HepG2 (cell line): ENCODE measurements at regions not wholly inside any gene's neighbourhood (a gene's known extent, or its start where the extent isn't known, plus 50 kb on each side); places are given as distances from the start of the nearest gene placed in this dataset.
A peak's percentile ranks its signal among the peaks of the same experiment; 100 is the strongest.

Experiments used
- ATAC-seq: fragments of 200-7000 bp; cut with Tn5 transposase; 3 replicates; pipeline ENCODE4 v1.9.1; 2020; ENCODE audit warnings: mild to moderate bottlenecking, moderate library complexity
- BruUV-seq: library from RNA; stranded (reverse); fragments of 400-500 nt; replicated peaks from 2 replicates; lab custom pipeline; 2021; lab: Mats Ljungman, UMichigan
- CTCF ChIA-PET: fragments of 300-600 bp; formaldehyde crosslinking; extraction: SDS; loops from one replicate; lab custom pipeline; 2021; ENCODE audit warnings: low total read pairs, inconsistent platforms, low intra/inter-chr PET ratio; lab: Yijun Ruan, JAX
- POLR2A ChIA-PET: fragments of 350-600 bp; sonication (Branson Sonifier 250); formaldehyde crosslinking; loops from one replicate; lab custom pipeline; 2020; ENCODE audit warnings: antibody characterized with exemption, inconsistent platforms; lab: Yijun Ruan, JAX
- DNase-seq: peaks from one replicate; pipeline ENCODE4 v3.0.0-alpha.2; 2015; ENCODE audit warnings: low spot score
- FAIRE-seq: peaks from 3 replicates; lab custom pipeline; 2011; peaks lifted over from hg19 to GRCh38; lab: Jason Lieb, UNC
- H2AFZ ChIP-seq: one replicate; pipeline ENCODE4 v1.6.1; 2011; ENCODE audit warnings: low read length, inconsistent platforms
- H3K27ac ChIP-seq: fragments of 300-600 bp; 3 replicates; pipeline ENCODE4 v1.8.0; 2011; ENCODE audit warnings: mixed run types, mild to moderate bottlenecking, mixed read lengths, low read length, inconsistent platforms; ENCODE audit not compliant: insufficient read depth; ENCODE audit errors: extremely low read length
- H3K27me3 ChIP-seq, 2 experiments: fragments of 200-600 bp in 1 of 2; 2 replicates in 1 of 2; 3 replicates in 1 of 2; pipeline versions ENCODE4 v1.6.0 to v1.8.0; 2011; ENCODE audit warnings: low read length in 2 of 2, mild to moderate bottlenecking in 2 of 2, moderate library complexity in 2 of 2, inconsistent platforms in 1 of 2; ENCODE audit not compliant: insufficient read depth in 2 of 2, control insufficient read depth in 1 of 2
- H3K36me3 ChIP-seq, 2 experiments: fragments of 200-600 bp in 1 of 2; replicated peaks in 1 of 2; 2 replicates in 1 of 2; 3 replicates in 1 of 2; pipeline versions ENCODE4 v1.5.1 to v1.8.0; 2011; ENCODE audit warnings: low read length in 2 of 2, inconsistent platforms in 1 of 2; ENCODE audit not compliant: insufficient read depth in 2 of 2, control insufficient read depth in 1 of 2
- H3K4me1 ChIP-seq: 2 replicates; pipeline ENCODE4 v1.5.1; 2012; ENCODE audit warnings: low read length, inconsistent platforms; ENCODE audit not compliant: insufficient read depth
- H3K4me2 ChIP-seq: 2 replicates; pipeline ENCODE4 v1.6.0; 2011; ENCODE audit warnings: low read depth, low read length, inconsistent platforms
- H3K4me3 ChIP-seq, 3 experiments: fragments of 200-600 bp in 1 of 3; sonication (generic), shearing (Covaris generic) in 1 of 3; replicated peaks in 1 of 3; 2 replicates each; pipeline ENCODE4 v1.5.1; 2011 to 2016; ENCODE audit warnings: low read length in 3 of 3, inconsistent platforms in 2 of 3, low read depth in 2 of 3, mild to moderate bottlenecking in 2 of 3, control low read depth in 1 of 3, mixed read lengths in 1 of 3; ENCODE audit not compliant: insufficient read depth in 1 of 3
- H3K79me2 ChIP-seq: one replicate; pipeline ENCODE4 v1.6.1; 2011; ENCODE audit warnings: low read length, inconsistent platforms; ENCODE audit not compliant: insufficient read depth
- H3K9ac ChIP-seq: 2 replicates; pipeline ENCODE4 v1.6.0; 2011; ENCODE audit warnings: mild to moderate bottlenecking, low read depth, low read length, inconsistent platforms; ENCODE audit not compliant: insufficient read depth
- H3K9me3 ChIP-seq: 2 replicates; pipeline ENCODE4 v1.5.1; 2012; ENCODE audit warnings: mild to moderate bottlenecking, low read length
- H4K20me1 ChIP-seq: 2 replicates; pipeline ENCODE4 v1.6.0; 2011; ENCODE audit warnings: inconsistent platforms, mild to moderate bottlenecking, low read length, moderate library complexity; ENCODE audit not compliant: insufficient read depth
- AFF4 ChIP-seq: sonication (generic); formaldehyde crosslinking; IDR thresholded peaks from 2 replicates; pipeline ENCODE4 v1.4.0; 2020; ENCODE audit warnings: missing genetic modification reagents
- AKAP8 ChIP-seq: sonication (generic); formaldehyde crosslinking; IDR thresholded peaks from 2 replicates; pipeline ENCODE4 v1.5.1; 2020; ENCODE audit warnings: mild to moderate bottlenecking, missing genetic modification reagents
- CTCF ChIP-seq: sonication (generic); formaldehyde crosslinking; IDR thresholded peaks from 2 replicates; pipeline ENCODE4 v1.5.0; 2020; ENCODE audit warnings: mild to moderate bottlenecking, missing genetic modification reagents, moderate library complexity
- JUNB ChIP-seq: sonication (generic); formaldehyde crosslinking; IDR thresholded peaks from 2 replicates; pipeline ENCODE4 v1.8.0; 2022; ENCODE audit warnings: missing genetic modification reagents, mild to moderate bottlenecking, borderline replicate concordance
- MIER3 ChIP-seq: IDR thresholded peaks from 2 replicates; pipeline ENCODE4 v1.6.1; 2016; ENCODE audit warnings: missing compliant biosample characterization, borderline replicate concordance
- MTF1 ChIP-seq: sonication (generic); formaldehyde crosslinking; IDR thresholded peaks from 2 replicates; pipeline ENCODE4 v1.5.0; 2020; ENCODE audit warnings: missing genetic modification reagents
- NFE2 ChIP-seq: sonication (generic); formaldehyde crosslinking; IDR thresholded peaks from 2 replicates; pipeline ENCODE4 v1.4.0; 2020; ENCODE audit warnings: missing genetic modification reagents
- NRL ChIP-seq: sonication (generic); formaldehyde crosslinking; IDR thresholded peaks from 2 replicates; pipeline ENCODE4 v1.5.0; 2020; ENCODE audit warnings: missing genetic modification reagents, mild to moderate bottlenecking, moderate library complexity, borderline replicate concordance
- POLR2AphosphoS2 ChIP-seq: IDR thresholded peaks from 2 replicates; pipeline ENCODE4 v1.6.1; 2011; ENCODE audit warnings: low read depth, low read length, improper control_type of control experiment
- RAD21 ChIP-seq: fragments of 450-650 bp; formaldehyde crosslinking; IDR thresholded peaks from 2 replicates; pipeline ENCODE4 v1.5.0; 2020; ENCODE audit warnings: mild to moderate bottlenecking
- RFXANK ChIP-seq: IDR thresholded peaks from 2 replicates; pipeline ENCODE4 v1.6.1; 2016
- SMC3 ChIP-seq: IDR thresholded peaks from 2 replicates; pipeline ENCODE4 v1.6.1; 2011; ENCODE audit warnings: low read length, improper control_type of control experiment
- SNAPC2 ChIP-seq: sonication (generic); formaldehyde crosslinking; IDR thresholded peaks from 2 replicates; pipeline ENCODE4 v1.8.1; 2022; ENCODE audit warnings: mild to moderate bottlenecking, missing genetic modification reagents
- STAG1 ChIP-seq: sonication (generic); formaldehyde crosslinking; IDR thresholded peaks from 2 replicates; pipeline ENCODE4 v1.4.0; 2020; ENCODE audit warnings: missing genetic modification reagents
- THAP8 ChIP-seq: sonication (generic); formaldehyde crosslinking; IDR thresholded peaks from 2 replicates; pipeline ENCODE4 v1.5.1; 2020; ENCODE audit warnings: missing genetic modification reagents, mild to moderate bottlenecking, borderline replicate concordance
- ZNF207 ChIP-seq: fragments of 450-650 bp; IDR thresholded peaks from 2 replicates; pipeline ENCODE4 v1.6.1; 2016; ENCODE audit warnings: antibody characterized with exemption, borderline replicate concordance
- ZNF232 ChIP-seq: sonication (generic); formaldehyde crosslinking; IDR thresholded peaks from 2 replicates; pipeline ENCODE4 v1.4.0; 2020; ENCODE audit warnings: missing genetic modification reagents, borderline replicate concordance
- ZNF275 ChIP-seq: sonication (generic); formaldehyde crosslinking; IDR thresholded peaks from 2 replicates; pipeline ENCODE4 v1.8.0; 2022; ENCODE audit warnings: missing genetic modification reagents, mild to moderate bottlenecking, inconsistent platforms, borderline replicate concordance
- WGBS: methylation state at CpG from one replicate; pipeline ENCODE4 v1.1.6; 2017; ENCODE audit warnings: low lambda C conversion rate; 5-methylcytosine and 5-hydroxymethylcytosine counted together
- in situ Hi-C: cut with HindIII; loops from 2 replicates; pipeline ENCODE4 v1.10.0; 2017; ENCODE audit warnings: low pct_unique_long_range_greater_than_20kb; ENCODE audit not compliant: extremely low pct_ligation_motif_present
- intact Hi-C: fragments of 100-400 bp; cut with micrococcal nuclease; formaldehyde crosslinking; loops from one replicate; pipeline ENCODE4 v1.10.0; 2022; ENCODE audit not compliant: unreplicated experiment

- TF ChIP-seq ZNF207 (no peak), ZNF275 (CRISPR knock-in tag) (no peak), POLR2AphosphoS2 (no peak)
Measured at GRCh38 chr17:71762526-71762925, 358.3 kb upstream of the SOX9 start (continued).

GRCh38 chr17:71764505-71764904 is 356.3 kb upstream of the SOX9 start:
- no peaks in the 10 kb centered on the region for H3K4me1 ChIP-seq
- DNase-seq (peak; percentile 25), FAIRE-seq (peak; percentile 30), ATAC-seq (peak; percentile 97)
- H3K9ac ChIP-seq, result no peak overlapping the region
- in situ Hi-C loops, result loop anchor here (25.0 kb wide), 1 partner anchor 773 kb away; no protein-coding TSS in a partner anchor
- POLR2A ChIA-PET, result interaction anchor here (0.7 kb wide), 1 partner anchor 356 kb away, joined by 3 read pairs; the partner anchor contains the start of gene SOX9
- no peaks in the 10 kb centered on the region for H3K36me3 ChIP-seq
- no peaks in the 10 kb centered on the region for H3K27me3 ChIP-seq
- intact Hi-C loops, result loop anchor here (5.0 kb wide), 1 partner anchor 353 kb away; no protein-coding TSS in a partner anchor
- no peak overlapping the region for H3K4me2 ChIP-seq
- H3K9me3 ChIP-seq, result no peaks in the 10 kb centered on the region
- H4K20me1 ChIP-seq, result no peaks in the 10 kb centered on the region
- no peak overlapping the region for H2AFZ ChIP-seq
- no TSS peak for BruUV-seq
- no peak overlapping the region for H3K4me3 ChIP-seq
- 4% methylated on average over 3 of the region's 3 CpGs for WGBS
- no peak overlapping the region for H3K27ac ChIP-seq
- no peaks in the 10 kb centered on the region for H3K79me2 ChIP-seq
- CTCF ChIA-PET, result no interaction called here
- TF ChIP-seq CTCF (CRISPR knock-in tag) (peak; percentile 53), RAD21 (0 out of 2 replicates have a peak, but pooled peaks have one; percentile 27), MIER3 (CRISPR knock-in tag) (no peak), THAP8 (CRISPR knock-in tag) (no peak), AFF4 (no peak), AKAP8 (CRISPR knock-in tag) (no peak), STAG1 (CRISPR knock-in tag) (peak; percentile 77), MTF1 (no peak), ZNF232 (CRISPR knock-in tag) (no peak), SMC3 (peak; percentile 59; the same call in 1 of the 2 replicates), JUNB (CRISPR knock-in tag) (no peak), RFXANK (CRISPR knock-in tag) (no peak), NFE2 (CRISPR knock-in tag) (no peak), NRL (CRISPR knock-in tag) (no peak), SNAPC2 (CRISPR knock-in tag) (no peak)
